Body of pancreas (tissue), 4 donors: ENCODE measurements at regions not wholly inside any gene's neighbourhood (a gene's known extent, or its start where the extent isn't known, plus 50 kb on each side); places are given as distances from the start of the nearest gene placed in this dataset.

Experiments
- ATAC-seq: fragments of 150-250 bp; one replicate; pipeline ENCODE4 v1.9.1; 2016
- DNase-seq, 4 donors: peaks; one replicate each; pipeline ENCODE4 v3.0.0-alpha.2; 2019
- H3K27ac ChIP-seq, 4 donors: fragments of 200-600 bp; sonication (generic); 1 replicate in 3 of 4; 2 replicates in 1 of 4; pipeline versions ENCODE4 v1.5.1 to v1.6.1; 2016 to 2019; ENCODE audit warnings: mild to moderate bottlenecking in 1 of 4, mixed read lengths in 1 of 4, moderate library complexity in 1 of 4
- H3K27me3 ChIP-seq, 2 donors: fragments of 200-600 bp; sonication (generic); one replicate each; pipeline ENCODE4 v1.6.0; 2016; ENCODE audit warnings: mild to moderate bottlenecking in 1 of 2
- H3K36me3 ChIP-seq, 2 donors: fragments of 200-600 bp; sonication (generic); replicated peaks in 1 of 2; 2 replicates each; pipeline ENCODE4 v1.5.1; 2016; ENCODE audit warnings: low read depth in 2 of 2; ENCODE audit not compliant: insufficient read depth in 1 of 2
- H3K4me1 ChIP-seq: fragments of 200-600 bp; sonication (generic); one replicate; pipeline ENCODE4 v1.6.0; 2016
- H3K4me3 ChIP-seq, 2 donors: fragments of 200-600 bp; sonication (generic); 1 replicate in 1 of 2; 2 replicates in 1 of 2; pipeline ENCODE4 v1.5.1; 2016 to 2019
- H3K9me3 ChIP-seq, 3 donors: fragments of 200-600 bp; sonication (generic); 1 replicate in 2 of 3; 2 replicates in 1 of 3; pipeline ENCODE4 v1.5.1; 2016
- POLR2A ChIP-seq, 3 donors: fragments of 450-650 bp; IDR thresholded peaks; one replicate each; pipeline ENCODE4 v1.6.1; 2016; ENCODE audit warnings: antibody characterized with exemption in 3 of 3, mild to moderate bottlenecking in 2 of 3
- WGBS, 2 donors: methylation state at CpG; one replicate each; pipeline ENCODE4 v1.1.5; 2017; 5-methylcytosine and 5-hydroxymethylcytosine counted together
- intact Hi-C: fragments of 100-400 bp; cut with DNase I; formaldehyde crosslinking; loops from one replicate; pipeline ENCODE4 v1.15.1; 2023
- TF ChIP-seq, protein P1 (sequence below), 7 experiments: fragments of 450-650 bp in 4 of 7; fragments of 200-600 bp in 3 of 7; sonication (generic) in 3 of 7; IDR thresholded peaks; one replicate each; pipeline ENCODE4 v1.5.1; 2016 to 2019; ENCODE audit warnings: antibody characterized with exemption in 7 of 7

- TF ChIP-seq, protein P1, sequence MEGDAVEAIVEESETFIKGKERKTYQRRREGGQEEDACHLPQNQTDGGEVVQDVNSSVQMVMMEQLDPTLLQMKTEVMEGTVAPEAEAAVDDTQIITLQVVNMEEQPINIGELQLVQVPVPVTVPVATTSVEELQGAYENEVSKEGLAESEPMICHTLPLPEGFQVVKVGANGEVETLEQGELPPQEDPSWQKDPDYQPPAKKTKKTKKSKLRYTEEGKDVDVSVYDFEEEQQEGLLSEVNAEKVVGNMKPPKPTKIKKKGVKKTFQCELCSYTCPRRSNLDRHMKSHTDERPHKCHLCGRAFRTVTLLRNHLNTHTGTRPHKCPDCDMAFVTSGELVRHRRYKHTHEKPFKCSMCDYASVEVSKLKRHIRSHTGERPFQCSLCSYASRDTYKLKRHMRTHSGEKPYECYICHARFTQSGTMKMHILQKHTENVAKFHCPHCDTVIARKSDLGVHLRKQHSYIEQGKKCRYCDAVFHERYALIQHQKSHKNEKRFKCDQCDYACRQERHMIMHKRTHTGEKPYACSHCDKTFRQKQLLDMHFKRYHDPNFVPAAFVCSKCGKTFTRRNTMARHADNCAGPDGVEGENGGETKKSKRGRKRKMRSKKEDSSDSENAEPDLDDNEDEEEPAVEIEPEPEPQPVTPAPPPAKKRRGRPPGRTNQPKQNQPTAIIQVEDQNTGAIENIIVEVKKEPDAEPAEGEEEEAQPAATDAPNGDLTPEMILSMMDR (IDR thresholded peaks at IDR 0.05), result no peak
- no peak for TF ChIP-seq POLR2A (IDR thresholded peaks at IDR 0.05)
- no peaks in the 10 kb centered on the region for H3K4me1 ChIP-seq
- DNase-seq (no peak), ATAC-seq (no peak)
- no peaks in the 10 kb centered on the region for H3K27me3 ChIP-seq
- intact Hi-C loops, result no loop called here
- no peaks in the 10 kb centered on the region for H3K36me3 ChIP-seq
- no peak overlapping the region for H3K4me3 ChIP-seq
- no peaks in the 10 kb centered on the region for H3K9me3 ChIP-seq
- no peak overlapping the region for H3K27ac ChIP-seq
- 49% methylated on average over 11 of the region's 11 CpGs for WGBS, 2 donors
Measured at GRCh38 chr10:3226960-3227744, 54.6 kb upstream of the PITRM1 start.

DNA sequence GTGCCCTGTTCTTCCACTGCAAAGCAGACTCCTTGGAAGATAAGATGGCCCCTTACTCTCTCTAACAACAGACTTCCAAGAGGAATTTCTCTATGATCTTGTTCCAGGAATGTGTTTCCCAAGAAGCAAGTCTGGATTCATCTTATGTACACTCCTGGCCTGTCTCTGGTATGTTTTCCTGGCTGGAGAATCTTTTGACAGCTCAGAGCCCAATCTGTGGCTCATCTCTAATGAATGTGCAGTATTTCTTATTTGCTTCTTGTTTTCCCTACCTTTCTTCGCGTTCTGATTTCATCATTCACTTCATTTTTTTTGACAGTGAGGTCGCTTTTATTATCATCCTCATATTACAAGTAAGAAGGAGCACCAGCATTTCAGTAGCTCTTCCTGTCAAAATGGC is 53.0 kb upstream of the PITRM1 start:
- intact Hi-C loops, result no loop called here
- 55 to 61% methylated on average over 3 of the region's 3 CpGs for WGBS, 2 donors
- no peak for DNase-seq
- Histone ChIP-seq H3K27me3 (no peaks in the 10 kb centered on the region), H3K9me3 (no peaks in the 10 kb centered on the region), H3K27ac (no peak overlapping the region), H3K4me3 (no peak overlapping the region), H3K36me3 (no peaks in the 10 kb centered on the region), H3K4me1 (no peaks in the 10 kb centered on the region)
- ATAC-seq, result no peak
- TF ChIP-seq POLR2A (IDR thresholded peaks at IDR 0.05), result no peak
- TF ChIP-seq, protein P1 (IDR thresholded peaks at IDR 0.05), result no peak

DNA sequence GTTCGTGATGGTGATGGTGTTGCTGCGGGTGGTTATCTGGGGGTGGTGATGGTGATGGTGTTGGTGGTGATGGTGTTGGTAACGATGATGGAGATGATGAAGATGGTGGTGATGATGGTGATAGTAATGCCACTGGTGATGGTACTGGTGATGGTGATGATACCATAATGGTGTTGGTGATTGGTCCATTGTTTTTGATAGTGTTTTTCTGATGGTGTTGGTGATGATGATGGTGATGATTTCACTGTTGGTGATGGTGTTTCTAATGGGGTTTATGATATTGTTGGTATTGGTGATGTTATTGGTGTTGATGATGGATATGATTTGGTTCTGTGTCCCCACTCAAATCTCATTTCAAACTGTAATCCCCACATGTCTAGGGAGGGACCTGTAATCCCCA is 51.7 kb upstream of the PITRM1 start:
- intact Hi-C loops, result no loop called here
- DNase-seq, result no peak
- WGBS, 2 donors, result 70 to 82% methylated on average over 3 of the region's 3 CpGs
- ATAC-seq, result no peak
- H3K4me1 ChIP-seq, result no peaks in the 10 kb centered on the region
- no peaks in the 10 kb centered on the region for H3K9me3 ChIP-seq
- H3K36me3 ChIP-seq, result no peaks in the 10 kb centered on the region
- H3K27me3 ChIP-seq, result no peaks in the 10 kb centered on the region
- H3K4me3 ChIP-seq, result no peak overlapping the region
- H3K27ac ChIP-seq, result no peak overlapping the region
- TF ChIP-seq, protein P1 (IDR thresholded peaks at IDR 0.05), result no peak
- no peak for TF ChIP-seq POLR2A (IDR thresholded peaks at IDR 0.05)

GRCh38 chr10:3222626-3223025 is 50.0 kb upstream of the PITRM1 start:
- Histone ChIP-seq H3K27me3 (no peaks in the 10 kb centered on the region), H3K36me3 (no peaks in the 10 kb centered on the region), H3K4me3 (no peak overlapping the region), H3K27ac (no peak overlapping the region), H3K9me3 (no peaks in the 10 kb centered on the region), H3K4me1 (no peaks in the 10 kb centered on the region)
- TF ChIP-seq, protein P1 (IDR thresholded peaks at IDR 0.05), result no peak
- no peak for TF ChIP-seq POLR2A (IDR thresholded peaks at IDR 0.05)
- 58 to 61% methylated on average over 3 of the region's 3 CpGs for WGBS, 2 donors
- intact Hi-C loops, result no loop called here
- no peak for ATAC-seq
- DNase-seq, result no peak
